SU-DHL-6 (cell line): ENCODE measurements at regions not wholly inside any gene's neighbourhood (a gene's known extent, or its start where the extent isn't known, plus 50 kb on each side); places are given as distances from the start of the nearest gene placed in this dataset.

ENCODE experiments used
- H2AFZ ChIP-seq: fragments of 200-600 bp; sonication (generic); 2 replicates; pipeline ENCODE4 v1.6.1; 2014; ENCODE audit warnings: low read depth, mild to moderate bottlenecking, moderate library complexity, mixed read lengths, antibody characterized with exemption, low read length; ENCODE audit not compliant: severe bottlenecking
- H3F3A ChIP-seq: fragments of 200-600 bp; shearing (Covaris generic); 2 replicates; pipeline ENCODE4 v1.6.0; 2016; ENCODE audit warnings: antibody characterized with exemption, mild to moderate bottlenecking; ENCODE audit not compliant: insufficient read depth
- H3K27ac ChIP-seq: fragments of 200-600 bp; sonication (generic); 2 replicates; pipeline ENCODE4 v1.5.1; 2016; ENCODE audit warnings: low read depth, mild to moderate bottlenecking, low read length, moderate library complexity, mixed read lengths
- H3K27me3 ChIP-seq: fragments of 200-600 bp; sonication (generic), shearing (Covaris generic); 2 replicates; pipeline ENCODE4 v1.6.0; 2014; ENCODE audit warnings: mild to moderate bottlenecking, low read length
- H3K36me3 ChIP-seq: fragments of 200-600 bp; sonication (generic); 2 replicates; pipeline ENCODE4 v1.6.1; 2014; ENCODE audit warnings: mild to moderate bottlenecking, low read length, mixed read lengths
- H3K4me2 ChIP-seq: fragments of 300-600, 200-600 bp; shearing (Covaris generic), sonication (generic); 2 replicates; pipeline ENCODE4 v1.6.0; 2014; ENCODE audit warnings: low read length, low read depth, mild to moderate bottlenecking; ENCODE audit not compliant: poor library complexity, severe bottlenecking
- H3K4me3 ChIP-seq: fragments of 200-600 bp; sonication (generic); 2 replicates; pipeline ENCODE4 v1.5.1; 2014; ENCODE audit warnings: antibody characterized with exemption, low read length, mild to moderate bottlenecking, mixed read lengths; ENCODE audit not compliant: insufficient read depth, poor library complexity, severe bottlenecking
- H3K79me2 ChIP-seq: fragments of 200-600 bp; sonication (generic); 2 replicates; pipeline ENCODE4 v1.6.1; 2014; ENCODE audit warnings: mild to moderate bottlenecking, low read length, moderate library complexity; ENCODE audit not compliant: insufficient read depth
- H3K9ac ChIP-seq: fragments of 200-600 bp; sonication (generic); 2 replicates; pipeline ENCODE4 v1.7.0; 2014; ENCODE audit warnings: mild to moderate bottlenecking, low read length
- H3K9me2 ChIP-seq: fragments of 200-600 bp; sonication (generic); replicated peaks from 2 replicates; pipeline ENCODE4 v1.6.1; 2014; ENCODE audit warnings: low read length; ENCODE audit not compliant: insufficient read depth
- H3K9me3 ChIP-seq: fragments of 200-600 bp; sonication (generic); 2 replicates; pipeline ENCODE4 v1.6.1; 2014; ENCODE audit warnings: low read length, mixed read lengths; ENCODE audit not compliant: insufficient read depth
- H4K20me1 ChIP-seq: fragments of 200-600 bp; sonication (generic); 2 replicates; pipeline ENCODE4 v1.6.1; 2014; ENCODE audit warnings: low read depth, mild to moderate bottlenecking, antibody characterized with exemption, low read length, moderate library complexity, mixed read lengths
- CTCF ChIP-seq: fragments of 200-600 bp; sonication (generic); IDR thresholded peaks from one replicate; pipeline ENCODE4 v1.5.1; 2017; ENCODE audit warnings: antibody characterized with exemption, mild to moderate bottlenecking, low read length, moderate library complexity; ENCODE audit not compliant: insufficient read depth, poor library complexity, severe bottlenecking
- EZH2phosphoT487 ChIP-seq: fragments of 200-600 bp; sonication (generic), shearing (Covaris generic); conservative IDR thresholded peaks from 2 replicates; pipeline ENCODE4 v1.6.1; 2018; ENCODE audit warnings: mild to moderate bottlenecking, antibody characterized with exemption, low read length, moderate library complexity, mixed read lengths

- H3K27me3 ChIP-seq: no peaks in the 10 kb centered on the region
- no peak overlapping the region for H3K9ac ChIP-seq
- H3K9me2 ChIP-seq: no peaks in the 10 kb centered on the region
- H3K4me3 ChIP-seq: no peak overlapping the region
- no peaks in the 10 kb centered on the region for H3K36me3 ChIP-seq
- no peak overlapping the region for H3K27ac ChIP-seq
- no peak for TF ChIP-seq EZH2phosphoT487
- no peaks in the 10 kb centered on the region for H3K9me3 ChIP-seq
- no peaks in the 10 kb centered on the region for H4K20me1 ChIP-seq
- no peaks in the 10 kb centered on the region for H3F3A ChIP-seq
- H3K4me2 ChIP-seq: no peak overlapping the region
- H3K79me2 ChIP-seq: no peaks in the 10 kb centered on the region
- no peak overlapping the region for H2AFZ ChIP-seq
Observed at GRCh38 chr13:48853728-48854102, 122.0 kb upstream of the FNDC3A start.

GRCh38 chr13:48857576-48857975 is 118.1 kb upstream of the FNDC3A start:
- Histone ChIP-seq H3K9me2 (no peaks in the 10 kb centered on the region), H3K9me3 (no peaks in the 10 kb centered on the region), H3K27ac (no peak overlapping the region), H3K27me3 (no peaks in the 10 kb centered on the region), H3K79me2 (no peaks in the 10 kb centered on the region), H4K20me1 (no peaks in the 10 kb centered on the region), H3K4me2 (no peak overlapping the region), H3K4me3 (no peak overlapping the region), H3K36me3 (no peaks in the 10 kb centered on the region), H3K9ac (no peak overlapping the region), H3F3A (no peaks in the 10 kb centered on the region), H2AFZ (no peak overlapping the region)
- TF ChIP-seq CTCF (no peak), EZH2phosphoT487 (no peak)

- TF ChIP-seq CTCF: no peak
- no peak for TF ChIP-seq EZH2phosphoT487
- Histone ChIP-seq H3K79me2 (no peaks in the 10 kb centered on the region), H3K9me3 (no peaks in the 10 kb centered on the region), H3K36me3 (no peaks in the 10 kb centered on the region), H4K20me1 (no peaks in the 10 kb centered on the region), H3F3A (no peaks in the 10 kb centered on the region), H3K9ac (no peak overlapping the region), H3K9me2 (no peaks in the 10 kb centered on the region), H3K4me3 (no peak overlapping the region), H3K27ac (no peak overlapping the region), H3K27me3 (no peaks in the 10 kb centered on the region), H2AFZ (no peak overlapping the region), H3K4me2 (no peak overlapping the region)
Observed at GRCh38 chr13:48858122-48858902, 117.4 kb upstream of the FNDC3A start.
